HL-60 (cell line): ENCODE measurements at regions not wholly inside any gene's neighbourhood (a gene's known extent, or its start where the extent isn't known, plus 50 kb on each side); places are given as distances from the start of the nearest gene placed in this dataset.

Experiments used
- DNase-seq, 2 experiments: peaks; one replicate each; pipeline ENCODE4 v3.0.0-alpha.2; 2010 to 2020; ENCODE audit warnings: low read depth in 1 of 2, low spot score in 1 of 2
- H3K27ac ChIP-seq: fragments of 250-450 bp; sonication (Bioruptor Pico); replicated peaks from 2 replicates; pipeline ENCODE4 v1.5.1; 2020; ENCODE audit warnings: mild to moderate bottlenecking, moderate library complexity
- H3K27me3 ChIP-seq: fragments of 250-450 bp; sonication (Bioruptor Pico); 2 replicates; pipeline ENCODE4 v1.5.1; 2021; ENCODE audit warnings: mild to moderate bottlenecking, moderate library complexity; ENCODE audit not compliant: insufficient read depth, poor library complexity, severe bottlenecking
- H3K4me3 ChIP-seq: replicated peaks from 2 replicates; pipeline ENCODE4 v1.5.1; 2011; ENCODE audit warnings: mild to moderate bottlenecking, control low read depth, low read length; ENCODE audit not compliant: insufficient read depth
- CTCF ChIP-seq: IDR thresholded peaks from one replicate; pipeline ENCODE4 v1.5.1; 2011; ENCODE audit warnings: low read length, control low read depth, inconsistent platforms; ENCODE audit not compliant: insufficient read depth
- GABPA ChIP-seq: IDR thresholded peaks from 2 replicates; pipeline ENCODE4 v1.6.1; 2012; ENCODE audit warnings: low read depth
- POLR2AphosphoS5 ChIP-seq: IDR thresholded peaks from 2 replicates; pipeline ENCODE4 v1.6.1; 2012; ENCODE audit warnings: low read depth
- SPI1 ChIP-seq: IDR thresholded peaks from 2 replicates; pipeline ENCODE4 v1.6.1; 2012; ENCODE audit warnings: low read depth, mild to moderate bottlenecking, borderline replicate concordance
- TF ChIP-seq, protein P1 (sequence below): IDR thresholded peaks from 2 replicates; pipeline ENCODE4 v1.6.1; 2012; ENCODE audit warnings: low read depth; ENCODE audit not compliant: insufficient replicate concordance

DNA sequence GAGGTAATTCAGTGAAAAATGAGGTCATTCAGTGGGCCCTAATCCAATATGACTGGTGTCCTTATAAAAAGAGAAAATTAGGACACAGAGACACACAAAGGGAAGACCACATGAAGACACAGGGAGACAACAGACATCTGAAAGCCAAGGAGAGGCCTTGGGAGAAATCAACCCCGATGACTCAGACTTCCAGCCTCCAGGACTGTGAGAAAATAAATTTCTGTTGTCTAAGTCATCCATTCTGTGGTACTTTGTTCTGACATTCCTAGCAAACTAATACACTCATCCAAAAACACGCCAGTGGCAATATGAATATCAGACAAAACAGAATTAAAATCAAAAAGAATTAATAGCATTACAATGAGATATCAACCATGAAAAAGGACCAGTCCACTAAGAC is 303.7 kb downstream of the SS18 start:
- Histone ChIP-seq H3K4me3 (no peak overlapping the region), H3K27ac (no peak overlapping the region), H3K27me3 (no peaks in the 10 kb centered on the region)
- DNase-seq, result no peak
- TF ChIP-seq SPI1, result no peak
- TF ChIP-seq GABPA, result no peak
- no peak for TF ChIP-seq POLR2AphosphoS5
- no peak for TF ChIP-seq CTCF
- TF ChIP-seq, protein P1, sequence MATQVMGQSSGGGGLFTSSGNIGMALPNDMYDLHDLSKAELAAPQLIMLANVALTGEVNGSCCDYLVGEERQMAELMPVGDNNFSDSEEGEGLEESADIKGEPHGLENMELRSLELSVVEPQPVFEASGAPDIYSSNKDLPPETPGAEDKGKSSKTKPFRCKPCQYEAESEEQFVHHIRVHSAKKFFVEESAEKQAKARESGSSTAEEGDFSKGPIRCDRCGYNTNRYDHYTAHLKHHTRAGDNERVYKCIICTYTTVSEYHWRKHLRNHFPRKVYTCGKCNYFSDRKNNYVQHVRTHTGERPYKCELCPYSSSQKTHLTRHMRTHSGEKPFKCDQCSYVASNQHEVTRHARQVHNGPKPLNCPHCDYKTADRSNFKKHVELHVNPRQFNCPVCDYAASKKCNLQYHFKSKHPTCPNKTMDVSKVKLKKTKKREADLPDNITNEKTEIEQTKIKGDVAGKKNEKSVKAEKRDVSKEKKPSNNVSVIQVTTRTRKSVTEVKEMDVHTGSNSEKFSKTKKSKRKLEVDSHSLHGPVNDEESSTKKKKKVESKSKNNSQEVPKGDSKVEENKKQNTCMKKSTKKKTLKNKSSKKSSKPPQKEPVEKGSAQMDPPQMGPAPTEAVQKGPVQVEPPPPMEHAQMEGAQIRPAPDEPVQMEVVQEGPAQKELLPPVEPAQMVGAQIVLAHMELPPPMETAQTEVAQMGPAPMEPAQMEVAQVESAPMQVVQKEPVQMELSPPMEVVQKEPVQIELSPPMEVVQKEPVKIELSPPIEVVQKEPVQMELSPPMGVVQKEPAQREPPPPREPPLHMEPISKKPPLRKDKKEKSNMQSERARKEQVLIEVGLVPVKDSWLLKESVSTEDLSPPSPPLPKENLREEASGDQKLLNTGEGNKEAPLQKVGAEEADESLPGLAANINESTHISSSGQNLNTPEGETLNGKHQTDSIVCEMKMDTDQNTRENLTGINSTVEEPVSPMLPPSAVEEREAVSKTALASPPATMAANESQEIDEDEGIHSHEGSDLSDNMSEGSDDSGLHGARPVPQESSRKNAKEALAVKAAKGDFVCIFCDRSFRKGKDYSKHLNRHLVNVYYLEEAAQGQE, result no peak

GRCh38 chr18:25780105-25780504 is 310.3 kb downstream of the SS18 start:
- DNase-seq, result no peak
- no peak overlapping the region for H3K27ac ChIP-seq
- TF ChIP-seq, protein P1, result no peak
- no peak for TF ChIP-seq GABPA
- TF ChIP-seq CTCF, result no peak
- TF ChIP-seq POLR2AphosphoS5, result no peak
- TF ChIP-seq SPI1, result no peak
- H3K4me3 ChIP-seq, result no peak overlapping the region
- H3K27me3 ChIP-seq, result no peaks in the 10 kb centered on the region

DNA sequence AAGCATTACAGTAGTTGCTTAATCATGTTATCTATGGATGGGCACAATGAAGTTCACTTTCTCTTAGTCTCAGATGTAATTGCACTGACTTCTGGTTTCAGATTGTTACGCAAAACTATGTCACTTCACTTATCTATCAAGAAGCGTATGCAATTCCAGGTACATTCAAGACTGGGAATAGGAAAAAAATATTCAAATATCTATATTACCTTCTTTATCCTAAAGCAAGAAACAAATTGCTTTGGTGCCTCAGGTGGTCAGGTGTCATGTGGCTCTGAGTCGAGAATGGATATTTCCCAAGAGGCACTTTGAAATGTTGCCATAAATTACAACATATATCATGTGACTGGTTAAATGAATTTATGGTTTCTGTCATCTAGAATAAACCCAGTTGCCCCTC is 318.6 kb downstream of the SS18 start:
- DNase-seq, result no peak
- no peak for TF ChIP-seq CTCF
- TF ChIP-seq, protein P1, result no peak
- no peak for TF ChIP-seq SPI1
- no peak for TF ChIP-seq GABPA
- no peak for TF ChIP-seq POLR2AphosphoS5
- Histone ChIP-seq H3K27ac (no peak overlapping the region), H3K4me3 (no peak overlapping the region), H3K27me3 (no peaks in the 10 kb centered on the region)
